ENCODE measurements at regions not wholly inside any gene's neighbourhood (a gene's known extent, or its start where the extent isn't known, plus 50 kb on each side); places are given as distances from the start of the nearest gene placed in this dataset.

GRCh38 chr11:86185381-86185750 lies 59.2 kb upstream of the EED start:
- Mint-ChIP-seq H3K9me3 (no peaks in the 10 kb centered on the region), H3K27ac (no peak overlapping the region), H3K27me3 (ENCODE audit: low read depth, poor library complexity) (no peaks in the 10 kb centered on the region), H3K4me3 (no peak overlapping the region), H3K36me3 (ENCODE audit: low read depth) (no peaks in the 10 kb centered on the region), H3K4me1 (no peaks in the 10 kb centered on the region)
- no peak for DNase-seq
- TF ChIP-seq CTCF (IDR thresholded peaks at IDR 0.05) = no peak

- H3K4me1 Mint-ChIP-seq = no peaks in the 10 kb centered on the region
- no peak overlapping the region for H3K27ac Mint-ChIP-seq
- no peaks in the 10 kb centered on the region for H3K9me3 Mint-ChIP-seq
- H3K36me3 Mint-ChIP-seq (ENCODE audit: low read depth) = no peaks in the 10 kb centered on the region
- no peak for DNase-seq
- TF ChIP-seq CTCF (IDR thresholded peaks at IDR 0.05) = no peak
- H3K27me3 Mint-ChIP-seq (ENCODE audit: low read depth, poor library complexity) = no peaks in the 10 kb centered on the region
- H3K4me3 Mint-ChIP-seq = no peak overlapping the region
Measured at GRCh38 chr11:86184728-86185380, 59.7 kb upstream of the EED start.

GRCh38 chr11:86183694-86184093 lies 60.9 kb upstream of the EED start:
- Mint-ChIP-seq H3K27me3 (ENCODE audit: low read depth, poor library complexity) (peaks cover 3% of the 10 kb centered on the region), H3K36me3 (ENCODE audit: low read depth) (no peaks in the 10 kb centered on the region), H3K27ac (no peak overlapping the region), H3K9me3 (peaks cover 5% of the 10 kb centered on the region), H3K4me3 (no peak overlapping the region), H3K4me1 (no peaks in the 10 kb centered on the region)
- no peak for DNase-seq
- TF ChIP-seq CTCF (IDR thresholded peaks at IDR 0.05) = no peak

- Mint-ChIP-seq H3K4me3 (no peak overlapping the region), H3K9me3 (peaks cover 5% of the 10 kb centered on the region), H3K27me3 (ENCODE audit: low read depth, poor library complexity) (peaks cover 3% of the 10 kb centered on the region), H3K36me3 (ENCODE audit: low read depth) (no peaks in the 10 kb centered on the region), H3K4me1 (no peaks in the 10 kb centered on the region), H3K27ac (no peak overlapping the region)
- no peak for DNase-seq
- TF ChIP-seq CTCF (IDR thresholded peaks at IDR 0.05) = no peak
Measured at GRCh38 chr11:86182976-86183584, 61.5 kb upstream of the EED start.

DNA sequence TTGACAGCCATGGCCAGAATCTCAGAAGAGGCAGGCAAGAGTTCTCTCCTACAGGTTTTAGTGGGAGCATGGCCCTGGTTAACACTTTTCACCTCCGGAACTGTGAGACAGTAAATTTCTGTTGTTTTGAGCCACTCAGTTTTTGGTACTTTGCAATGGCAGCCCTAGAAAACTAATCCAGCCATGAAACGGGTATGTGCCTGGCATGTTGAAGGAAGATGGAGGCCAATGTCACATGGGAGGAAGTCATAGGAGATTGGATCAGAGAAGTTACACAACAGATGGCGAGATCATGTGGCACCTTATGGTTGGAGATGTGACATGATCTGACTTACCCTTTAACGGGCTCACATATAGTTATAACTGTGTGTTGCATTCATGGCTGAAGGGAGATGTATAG lies 63.2 kb upstream of the EED start:
- Mint-ChIP-seq H3K4me1 (no peaks in the 10 kb centered on the region), H3K4me3 (no peak overlapping the region), H3K27ac (no peak overlapping the region), H3K9me3 (peaks cover 5% of the 10 kb centered on the region), H3K27me3 (ENCODE audit: low read depth, poor library complexity) (peaks cover 3% of the 10 kb centered on the region), H3K36me3 (ENCODE audit: low read depth) (no peaks in the 10 kb centered on the region)
- TF ChIP-seq CTCF (IDR thresholded peaks at IDR 0.05) = no peak
- DNase-seq = no peak

GRCh38 chr11:86180851-86181250 lies 63.7 kb upstream of the EED start:
- no peak overlapping the region for H3K4me3 Mint-ChIP-seq

More at GRCh38 chr11:86180851-86181250, 63.7 kb upstream of the EED start:
- Mint-ChIP-seq H3K9me3 (peaks cover 5% of the 10 kb centered on the region), H3K4me1 (no peaks in the 10 kb centered on the region), H3K27ac (no peak overlapping the region), H3K36me3 (ENCODE audit: low read depth) (no peaks in the 10 kb centered on the region), H3K27me3 (ENCODE audit: low read depth, poor library complexity) (peaks cover 3% of the 10 kb centered on the region)
- no peak for TF ChIP-seq CTCF (IDR thresholded peaks at IDR 0.05)
- DNase-seq = no peak

All from nephron progenitor cell (in vitro differentiated cells).